NCI-H510A treated with DMSO at 0.1 percent for 48 hours (cell line): ENCODE measurements at regions not wholly inside any gene's neighbourhood (a gene's known extent, or its start where the extent isn't known, plus 50 kb on each side); places are given as distances from the start of the nearest gene placed in this dataset.
A peak's percentile ranks its signal among the peaks of the same experiment; 100 is the strongest.

Source experiments
- DNase-seq: peaks from one replicate; lab custom pipeline; 2025; lab: John Stamatoyannopoulos, UW

DNA sequence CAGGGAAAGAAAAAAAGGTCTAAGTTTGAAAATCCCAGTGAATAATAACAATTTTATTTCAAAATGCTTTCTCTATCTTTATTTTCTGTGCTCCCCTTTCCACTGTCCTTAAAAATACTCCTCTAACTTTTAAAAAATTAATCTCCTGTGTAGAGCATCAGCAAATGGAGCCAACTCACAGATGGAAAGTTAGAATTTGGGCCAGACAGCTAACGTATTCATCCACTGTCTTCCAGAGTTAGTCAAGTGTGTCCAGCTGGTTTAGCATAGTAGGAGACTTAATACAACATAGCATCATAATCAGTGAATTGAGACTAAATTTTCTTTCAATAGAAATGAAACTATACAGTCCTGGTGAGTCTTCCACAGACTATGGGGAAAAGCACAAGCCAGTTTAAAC lies 419.0 kb upstream of the LRRC7 start:
- no peak for DNase-seq

DNA sequence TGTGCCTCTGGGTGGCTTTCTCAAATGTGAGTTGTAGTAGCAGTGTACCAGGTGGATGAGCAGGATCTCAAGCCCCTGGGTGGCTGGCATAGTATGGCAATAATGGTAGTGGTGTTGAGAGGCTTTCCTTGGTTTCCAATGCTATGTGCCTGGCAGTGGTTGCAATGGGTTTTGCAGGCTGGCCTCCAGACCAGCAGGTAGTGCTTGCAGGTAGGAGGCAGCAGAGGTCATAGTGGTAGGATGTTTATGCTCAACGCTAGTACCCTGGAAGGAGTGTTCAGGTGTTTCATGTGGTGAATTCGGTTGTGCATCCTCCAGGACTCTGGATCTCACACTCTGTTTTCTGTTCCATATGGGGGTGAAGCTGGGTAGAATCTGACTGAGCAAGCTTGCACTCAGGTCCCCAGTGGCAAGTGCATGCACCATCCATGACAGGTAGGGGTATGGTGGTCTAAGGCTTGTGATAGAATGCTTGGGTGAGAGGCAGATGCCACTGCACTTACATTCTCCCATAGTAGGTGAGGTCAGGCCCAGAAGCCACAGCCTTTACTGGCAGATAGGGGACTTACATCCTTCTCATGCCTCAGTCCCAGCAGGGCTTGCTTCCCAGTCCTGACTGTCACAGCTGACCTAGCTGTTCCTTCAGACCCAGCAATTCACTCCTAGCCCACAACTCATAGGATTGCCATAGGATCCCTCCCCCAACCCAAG lies 410.5 kb upstream of the LRRC7 start:
- no peak for DNase-seq

DNA sequence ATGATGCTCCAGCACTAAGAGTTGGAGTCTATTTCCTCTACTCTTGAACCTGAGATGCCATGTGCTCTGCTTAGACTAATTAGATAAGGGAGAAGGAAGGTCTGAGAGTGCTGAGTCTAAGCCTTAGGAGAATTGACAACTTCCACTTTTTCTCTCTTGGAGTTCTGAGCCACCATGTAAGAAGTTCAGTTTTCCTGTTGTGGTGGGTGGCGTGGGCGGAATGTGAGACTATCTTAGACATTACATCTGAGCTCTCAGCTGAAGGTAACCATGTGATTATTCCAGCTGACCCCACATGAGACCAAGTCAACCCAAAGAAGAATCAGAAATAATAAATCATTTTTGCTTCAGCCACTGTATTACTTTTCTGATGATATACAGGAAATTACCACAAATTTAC lies 404.5 kb upstream of the LRRC7 start:
- no peak for DNase-seq

DNA sequence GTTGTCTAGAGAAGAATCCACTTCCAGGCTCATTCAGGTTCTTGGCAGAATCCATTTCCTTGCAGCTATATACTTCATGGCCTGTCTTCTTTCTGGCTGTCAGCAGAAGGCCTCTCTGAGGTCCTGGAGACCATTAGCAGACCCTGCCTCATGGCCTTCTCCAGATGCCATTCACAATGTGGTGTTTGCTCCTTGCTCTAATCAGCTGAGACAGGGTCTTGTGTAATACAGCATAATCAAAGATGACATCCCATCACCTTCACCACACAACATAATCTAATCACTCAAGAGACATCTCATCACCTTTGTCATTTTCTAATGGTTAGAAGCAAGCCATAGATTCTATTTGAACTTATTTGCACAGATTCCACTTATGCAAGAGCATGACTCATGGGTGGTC lies 403.9 kb upstream of the LRRC7 start:
- DNase-seq = no peak

DNA sequence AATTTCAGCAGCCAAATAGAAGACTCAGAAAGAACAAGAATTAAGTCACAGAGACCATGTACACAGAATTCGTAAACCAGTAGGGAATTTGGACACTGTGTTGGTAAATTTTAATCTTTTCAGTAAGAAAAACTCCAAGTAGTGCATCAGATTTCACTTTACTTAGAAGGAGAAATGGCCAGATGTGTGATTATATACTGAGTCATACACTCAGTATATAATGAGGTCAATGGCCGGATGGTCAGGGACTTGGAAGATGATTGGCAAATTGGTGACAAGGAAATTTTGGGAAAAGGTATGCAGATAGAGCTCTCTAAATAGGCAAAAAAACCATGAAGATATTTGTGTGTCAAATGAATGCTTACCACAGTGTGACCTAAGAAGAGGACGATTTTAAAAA lies 399.8 kb upstream of the LRRC7 start:
- no peak for DNase-seq

GRCh38 chr1:69171248-69171647 lies 396.5 kb upstream of the LRRC7 start:
- no peak for DNase-seq

GRCh38 chr1:69172003-69173000 lies 395.4 kb upstream of the LRRC7 start:
- DNase-seq = no peak

GRCh38 chr1:69175053-69175452 lies 392.7 kb upstream of the LRRC7 start:
- no peak for DNase-seq

GRCh38 chr1:69180358-69180757 lies 387.4 kb upstream of the LRRC7 start:
- DNase-seq = no peak

GRCh38 chr1:69185378-69185777 lies 382.3 kb upstream of the LRRC7 start:
- no peak for DNase-seq

DNA sequence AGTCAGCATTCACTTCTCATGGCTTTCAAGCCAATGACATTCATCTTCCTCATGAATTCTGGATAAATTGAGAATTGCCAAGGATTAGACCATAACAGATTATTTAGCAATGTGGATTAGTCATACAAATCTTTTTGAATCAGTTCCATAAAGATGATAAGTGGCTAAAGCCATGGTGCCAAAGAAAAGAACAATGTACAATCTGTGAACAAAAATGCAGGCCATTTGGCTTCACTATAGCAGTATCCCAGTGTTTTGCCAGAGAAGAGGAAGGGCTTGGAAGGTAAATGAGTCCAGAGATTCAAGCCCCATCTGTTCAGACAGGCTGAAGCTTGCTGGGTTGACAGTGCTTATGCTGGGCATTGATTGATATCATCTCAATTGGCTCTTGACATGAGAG lies 376.4 kb upstream of the LRRC7 start:
- DNase-seq = peak; percentile 97

- DNase-seq = no peak
Measured at GRCh38 chr1:69195136-69195535, 372.6 kb upstream of the LRRC7 start.

GRCh38 chr1:69196071-69196470 lies 371.7 kb upstream of the LRRC7 start:
- no peak for DNase-seq

- no peak for DNase-seq
Measured at GRCh38 chr1:69197816-69198215, 369.9 kb upstream of the LRRC7 start.

GRCh38 chr1:69201716-69202115 lies 366.0 kb upstream of the LRRC7 start:
- no peak for DNase-seq

DNA sequence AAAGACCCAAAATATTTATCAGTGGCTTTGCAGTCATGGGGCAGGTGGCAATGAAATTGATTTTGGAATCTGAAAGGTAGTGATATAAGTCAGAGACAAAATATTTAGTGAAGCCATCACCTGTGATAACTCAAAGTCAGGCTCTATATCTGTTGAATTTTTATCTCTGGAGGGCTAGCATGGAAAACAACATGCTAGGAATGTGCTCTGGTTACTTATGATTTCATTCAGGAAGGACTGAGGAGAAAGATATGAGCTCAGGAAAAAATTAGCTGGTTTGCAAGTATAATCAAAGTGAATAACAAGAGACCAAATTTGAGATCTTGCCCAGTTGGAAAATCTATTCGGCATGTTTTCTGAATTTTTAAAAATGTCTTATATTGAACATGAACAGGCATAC lies 364.6 kb upstream of the LRRC7 start:
- no peak for DNase-seq

DNA sequence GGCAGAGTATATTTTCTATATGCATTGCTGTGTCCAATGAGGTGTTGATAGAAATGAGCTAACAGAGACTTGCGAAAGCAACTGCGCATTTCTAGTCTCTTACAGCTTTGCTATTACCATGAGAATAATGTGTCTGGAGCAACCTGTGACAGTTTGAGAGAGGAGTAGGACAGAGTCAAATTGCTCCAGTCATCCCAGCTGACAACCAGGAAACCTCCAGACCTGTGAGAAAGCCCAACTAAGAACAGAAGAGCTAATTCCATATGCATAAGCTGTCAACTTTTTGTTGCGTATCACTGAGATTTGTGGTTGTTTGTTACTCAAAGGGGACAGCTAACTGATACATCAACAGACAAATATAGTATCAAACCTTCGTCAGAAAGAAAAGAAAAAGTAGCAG lies 354.1 kb upstream of the LRRC7 start:
- DNase-seq = no peak

- DNase-seq = no peak
Measured at GRCh38 chr1:69215883-69216282, 351.8 kb upstream of the LRRC7 start.

- DNase-seq = no peak
Measured at GRCh38 chr1:69220672-69221071, 347.1 kb upstream of the LRRC7 start.

GRCh38 chr1:69221524-69221923 lies 346.2 kb upstream of the LRRC7 start:
- peak; percentile 48 for DNase-seq

- DNase-seq = no peak
Measured at GRCh38 chr1:69223156-69223555, 344.6 kb upstream of the LRRC7 start.

DNA sequence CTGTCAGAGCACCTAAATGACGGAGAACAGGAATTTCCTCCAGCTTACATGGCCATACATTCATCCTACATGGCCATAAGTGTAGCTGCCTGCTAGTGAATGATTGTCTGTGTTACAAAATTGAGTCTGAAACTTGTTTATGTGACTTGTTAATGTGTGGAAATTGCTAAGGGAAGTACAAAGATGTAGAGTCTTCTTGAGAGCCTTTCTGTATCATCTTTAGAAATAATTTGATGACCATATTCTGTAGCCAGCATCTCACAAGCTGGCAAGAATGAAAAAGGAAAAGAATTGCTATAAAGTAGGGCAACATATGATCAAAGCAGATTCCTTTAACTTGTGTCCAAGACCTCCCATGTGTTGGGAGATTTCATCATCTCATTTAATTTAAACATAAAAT lies 339.2 kb upstream of the LRRC7 start:
- no peak for DNase-seq

- no peak for DNase-seq
Measured at GRCh38 chr1:69230208-69230607, 337.5 kb upstream of the LRRC7 start.
